A549 (cell line): ENCODE measurements at regions not wholly inside any gene's neighbourhood (a gene's known extent, or its start where the extent isn't known, plus 50 kb on each side); places are given as distances from the start of the nearest gene placed in this dataset.

Experiments used
- ATAC-seq, 2 experiments: fragments of 200-7000 bp in 1 of 2; fragments of >200 bp in 1 of 2; cut with Nextera tagmentation in 1 of 2; cut with Tn5 transposase in 1 of 2; 3 replicates each; pipeline versions ENCODE4 v1.8.0 to v1.9.1; 2018 to 2020; ENCODE audit warnings: mild to moderate bottlenecking in 1 of 2, moderate library complexity in 1 of 2
- CTCF ChIA-PET: fragments of 300-600 bp; sonication (Branson Sonifier 250); formaldehyde crosslinking; extraction: SDS; loops from one replicate; lab custom pipeline; 2021; ENCODE audit warnings: antibody characterized with exemption, inconsistent platforms; lab: Yijun Ruan, JAX
- POLR2A ChIA-PET: fragments of 350-600 bp; formaldehyde crosslinking; extraction: SDS; loops from one replicate; lab custom pipeline; 2021; ENCODE audit warnings: antibody characterized with exemption, inconsistent platforms; lab: Yijun Ruan, JAX
- DNase-seq, 2 experiments: peaks; one replicate each; pipeline versions ENCODE4 v3.0.0 to v3.0.0-alpha.2; 2011 to 2016; ENCODE audit warnings: low read depth in 1 of 2, low spot score in 1 of 2
- FAIRE-seq: peaks from 2 replicates; lab custom pipeline; 2011; peaks lifted over from hg19 to GRCh38; lab: Jason Lieb, UNC
- H3K27ac ChIP-seq, 2 experiments: fragments of >200 bp; sonication (Bioruptor Twin); formaldehyde crosslinking; 3 replicates each; pipeline ENCODE4 v1.5.1; 2016 to 2017
- H3K4me1 ChIP-seq: fragments of >200 bp; sonication (Bioruptor Twin); formaldehyde crosslinking; 3 replicates; pipeline ENCODE4 v1.6.1; 2016
- H3K4me2 ChIP-seq: fragments of >200 bp; sonication (Bioruptor Twin); formaldehyde crosslinking; 3 replicates; pipeline ENCODE4 v1.6.1; 2016
- H3K4me3 ChIP-seq: fragments of >200 bp; sonication (Bioruptor Twin); formaldehyde crosslinking; 3 replicates; pipeline ENCODE4 v1.5.1; 2016
- H3K9me3 ChIP-seq: fragments of >200 bp; sonication (Bioruptor Twin); formaldehyde crosslinking; 3 replicates; pipeline ENCODE4 v1.6.1; 2016
- CBX2 ChIP-seq: fragments of 200-600 bp; sonication (generic); IDR thresholded peaks from 2 replicates; pipeline ENCODE4 v1.6.1; 2016; ENCODE audit warnings: low read depth, mild to moderate bottlenecking, borderline replicate concordance
- CHD4 ChIP-seq: fragments of 200-600 bp; sonication (generic); IDR thresholded peaks from 2 replicates; pipeline ENCODE4 v1.6.1; 2016; ENCODE audit warnings: antibody characterized with exemption, mild to moderate bottlenecking, borderline replicate concordance
- EHF ChIP-seq: fragments of 250-450 bp; sonication (Bioruptor Pico); IDR thresholded peaks from 2 replicates; pipeline ENCODE4 v1.5.0; 2020; ENCODE audit warnings: mild to moderate bottlenecking
- EP300 ChIP-seq, 2 experiments: fragments of >200 bp; sonication (Bioruptor Twin); formaldehyde crosslinking; IDR thresholded peaks; 2 replicates in 1 of 2; 3 replicates in 1 of 2; pipeline ENCODE4 v1.6.1; 2016 to 2017
- FOSB ChIP-seq: fragments of 250-450 bp; sonication (Bioruptor Pico); IDR thresholded peaks from 2 replicates; pipeline ENCODE4 v1.5.0; 2020; ENCODE audit warnings: mild to moderate bottlenecking, moderate library complexity
- FOXS1 ChIP-seq: fragments of 250-450 bp; sonication (Bioruptor Pico); IDR thresholded peaks from 2 replicates; pipeline ENCODE4 v1.5.0; 2020; ENCODE audit warnings: mild to moderate bottlenecking, moderate library complexity
- HDAC2 ChIP-seq: fragments of 200-600 bp; sonication (generic); IDR thresholded peaks from 2 replicates; pipeline ENCODE4 v1.6.1; 2016
- HOXA7 ChIP-seq: fragments of 250-450 bp; sonication (Bioruptor Pico); IDR thresholded peaks from 2 replicates; pipeline ENCODE4 v1.5.0; 2020; ENCODE audit warnings: mild to moderate bottlenecking, moderate library complexity
- HOXB13 ChIP-seq: fragments of 250-450 bp; sonication (Bioruptor Pico); IDR thresholded peaks from 2 replicates; pipeline ENCODE4 v1.5.0; 2020; ENCODE audit warnings: low read depth, mild to moderate bottlenecking, moderate library complexity
- JUNB ChIP-seq: fragments of >200 bp; sonication (Bioruptor Twin); formaldehyde crosslinking; IDR thresholded peaks from 2 replicates; pipeline ENCODE4 v1.6.1; 2016
- KDM5A ChIP-seq: fragments of 200-600 bp; sonication (generic); IDR thresholded peaks from 2 replicates; pipeline ENCODE4 v1.6.1; 2016; ENCODE audit warnings: antibody characterized with exemption, mild to moderate bottlenecking
- POLR2AphosphoS2 ChIP-seq: conservative IDR thresholded peaks from 2 replicates; pipeline ENCODE4 v1.6.1; 2012; ENCODE audit warnings: low read length, improper control_type of control experiment, inconsistent platforms
- RARB ChIP-seq: fragments of 250-450 bp; sonication (Bioruptor Pico); IDR thresholded peaks from 2 replicates; pipeline ENCODE4 v1.8.0; 2021; ENCODE audit warnings: mild to moderate bottlenecking, moderate library complexity
- RFX5 ChIP-seq: fragments of 450-650 bp; IDR thresholded peaks from 2 replicates; pipeline ENCODE4 v1.7.1; 2014; ENCODE audit warnings: antibody characterized with exemption, mild to moderate bottlenecking, moderate library complexity
- RNF2 ChIP-seq: fragments of 200-600 bp; sonication (generic); IDR thresholded peaks from 2 replicates; pipeline ENCODE4 v1.6.1; 2016; ENCODE audit warnings: low read depth, mild to moderate bottlenecking, antibody characterized with exemption, moderate library complexity, borderline replicate concordance
- TP53 ChIP-seq: fragments of 250-450 bp; sonication (Bioruptor Pico); IDR thresholded peaks from 2 replicates; pipeline ENCODE4 v1.5.0; 2021; ENCODE audit warnings: mild to moderate bottlenecking, moderate library complexity
- ZNF302 ChIP-seq: fragments of 250-450 bp; sonication (Bioruptor Pico); IDR thresholded peaks from 2 replicates; pipeline ENCODE4 v1.9.0; 2021; ENCODE audit warnings: inconsistent platforms, mild to moderate bottlenecking, moderate library complexity
- ZSCAN20 ChIP-seq: fragments of 250-450 bp; sonication (Bioruptor Pico); IDR thresholded peaks from 2 replicates; pipeline ENCODE4 v1.8.0; 2022; ENCODE audit warnings: mild to moderate bottlenecking, moderate library complexity
- WGBS: methylation state at CpG from one replicate; pipeline ENCODE4 v1.1.6; 2017; ENCODE audit errors: missing lambda C conversion rate; 5-methylcytosine and 5-hydroxymethylcytosine counted together
- TF ChIP-seq, protein P1 (sequence below): fragments of >200 bp; sonication (Bioruptor Twin); formaldehyde crosslinking; IDR thresholded peaks from 3 replicates; pipeline ENCODE4 v1.6.1; 2016
- TF ChIP-seq, protein P2 (sequence below): fragments of 150-350 bp; IDR thresholded peaks from 2 replicates; pipeline ENCODE4 v1.6.1; 2014; ENCODE audit warnings: low read depth, mild to moderate bottlenecking, low read length
- TF ChIP-seq, protein P3 (sequence below): fragments of 250-450 bp; sonication (Bioruptor Pico); IDR thresholded peaks from 2 replicates; pipeline ENCODE4 v1.5.0; 2020; ENCODE audit warnings: low read depth, mild to moderate bottlenecking, moderate library complexity
- TF ChIP-seq, protein P4 (sequence below): IDR thresholded peaks from 2 replicates; pipeline ENCODE4 v1.6.1; 2012; ENCODE audit warnings: low read depth, borderline replicate concordance

DNA sequence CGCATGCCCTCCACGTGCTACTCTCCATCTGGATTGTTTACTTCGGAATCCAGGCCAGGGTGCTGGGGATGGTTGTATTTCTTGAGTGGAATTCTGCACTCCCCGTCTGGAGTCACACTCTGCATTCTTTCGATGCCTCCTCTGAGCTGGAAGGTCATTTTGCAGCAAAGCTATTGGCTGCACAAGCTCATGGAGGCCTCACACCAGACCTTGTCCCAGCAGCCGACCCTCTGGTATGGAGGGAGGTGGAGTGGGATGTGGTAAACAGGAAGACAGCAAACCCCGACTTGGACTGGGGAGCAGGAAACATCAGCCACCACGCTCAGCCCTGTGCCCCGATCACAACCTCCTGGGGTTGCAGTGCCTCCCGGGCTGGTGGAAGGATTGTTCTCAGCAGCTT lies 225.3 kb upstream of the LNX1 start (continued):
- TF ChIP-seq, protein P1, sequence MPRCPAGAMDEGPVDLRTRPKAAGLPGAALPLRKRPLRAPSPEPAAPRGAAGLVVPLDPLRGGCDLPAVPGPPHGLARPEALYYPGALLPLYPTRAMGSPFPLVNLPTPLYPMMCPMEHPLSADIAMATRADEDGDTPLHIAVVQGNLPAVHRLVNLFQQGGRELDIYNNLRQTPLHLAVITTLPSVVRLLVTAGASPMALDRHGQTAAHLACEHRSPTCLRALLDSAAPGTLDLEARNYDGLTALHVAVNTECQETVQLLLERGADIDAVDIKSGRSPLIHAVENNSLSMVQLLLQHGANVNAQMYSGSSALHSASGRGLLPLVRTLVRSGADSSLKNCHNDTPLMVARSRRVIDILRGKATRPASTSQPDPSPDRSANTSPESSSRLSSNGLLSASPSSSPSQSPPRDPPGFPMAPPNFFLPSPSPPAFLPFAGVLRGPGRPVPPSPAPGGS: no peak
- TF ChIP-seq EHF (CRISPR knock-in tag) (no peak), FOSB (no peak), HOXA7 (CRISPR knock-in tag) (no peak), ZNF302 (CRISPR knock-in tag) (no peak)

DNA sequence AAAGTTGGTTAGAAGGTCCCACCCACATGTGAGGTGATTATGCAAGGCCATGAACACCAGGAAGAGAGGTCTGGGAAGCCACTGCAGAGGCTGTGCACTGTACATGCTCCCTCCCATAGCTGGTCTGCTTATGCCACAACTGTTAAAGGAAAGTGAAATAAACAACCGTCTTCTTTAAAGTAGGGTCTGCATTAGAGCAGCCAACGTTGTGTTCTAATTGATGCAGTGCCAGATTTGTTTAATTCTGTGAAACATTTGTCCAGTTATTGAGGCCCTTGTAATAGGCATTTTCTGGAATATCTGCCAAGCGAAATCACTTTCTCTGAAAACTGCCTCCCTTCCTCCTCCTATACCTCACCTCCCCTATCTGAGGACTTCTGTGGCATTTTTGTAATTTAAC lies 224.0 kb upstream of the LNX1 start:
- H3K4me3 ChIP-seq: no peak overlapping the region
- ATAC-seq (no peak), DNase-seq (no peak), FAIRE-seq (no peak)
- TF ChIP-seq JUNB: no peak
- TF ChIP-seq, protein P2, sequence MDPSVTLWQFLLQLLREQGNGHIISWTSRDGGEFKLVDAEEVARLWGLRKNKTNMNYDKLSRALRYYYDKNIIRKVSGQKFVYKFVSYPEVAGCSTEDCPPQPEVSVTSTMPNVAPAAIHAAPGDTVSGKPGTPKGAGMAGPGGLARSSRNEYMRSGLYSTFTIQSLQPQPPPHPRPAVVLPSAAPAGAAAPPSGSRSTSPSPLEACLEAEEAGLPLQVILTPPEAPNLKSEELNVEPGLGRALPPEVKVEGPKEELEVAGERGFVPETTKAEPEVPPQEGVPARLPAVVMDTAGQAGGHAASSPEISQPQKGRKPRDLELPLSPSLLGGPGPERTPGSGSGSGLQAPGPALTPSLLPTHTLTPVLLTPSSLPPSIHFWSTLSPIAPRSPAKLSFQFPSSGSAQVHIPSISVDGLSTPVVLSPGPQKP: no peak
- TF ChIP-seq CBX2: no peak
- no peak for TF ChIP-seq FOXS1 (CRISPR knock-in tag)
- no peak for TF ChIP-seq TP53
- no peak for TF ChIP-seq HOXB13
- no peak for TF ChIP-seq ZSCAN20 (CRISPR knock-in tag)
- no peak for TF ChIP-seq RARB (CRISPR knock-in tag)
- no peak for TF ChIP-seq POLR2AphosphoS2
- TF ChIP-seq, protein P3, sequence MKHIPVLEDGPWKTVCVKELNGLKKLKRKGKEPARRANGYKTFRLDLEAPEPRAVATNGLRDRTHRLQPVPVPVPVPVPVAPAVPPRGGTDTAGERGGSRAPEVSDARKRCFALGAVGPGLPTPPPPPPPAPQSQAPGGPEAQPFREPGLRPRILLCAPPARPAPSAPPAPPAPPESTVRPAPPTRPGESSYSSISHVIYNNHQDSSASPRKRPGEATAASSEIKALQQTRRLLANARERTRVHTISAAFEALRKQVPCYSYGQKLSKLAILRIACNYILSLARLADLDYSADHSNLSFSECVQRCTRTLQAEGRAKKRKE (CRISPR knock-in tag): no peak
- no peak for TF ChIP-seq EHF (CRISPR knock-in tag)
- TF ChIP-seq KDM5A: no peak
- WGBS: 55% methylated on average over 3 of the region's 3 CpGs
- ChIA-PET CTCF (no interaction called here), POLR2A (no interaction called here)
- H3K9me3 ChIP-seq: no peaks in the 10 kb centered on the region
- no peaks in the 10 kb centered on the region for H3K4me1 ChIP-seq
- H3K27ac ChIP-seq: no peak overlapping the region
- no peak overlapping the region for H3K4me2 ChIP-seq

DNA sequence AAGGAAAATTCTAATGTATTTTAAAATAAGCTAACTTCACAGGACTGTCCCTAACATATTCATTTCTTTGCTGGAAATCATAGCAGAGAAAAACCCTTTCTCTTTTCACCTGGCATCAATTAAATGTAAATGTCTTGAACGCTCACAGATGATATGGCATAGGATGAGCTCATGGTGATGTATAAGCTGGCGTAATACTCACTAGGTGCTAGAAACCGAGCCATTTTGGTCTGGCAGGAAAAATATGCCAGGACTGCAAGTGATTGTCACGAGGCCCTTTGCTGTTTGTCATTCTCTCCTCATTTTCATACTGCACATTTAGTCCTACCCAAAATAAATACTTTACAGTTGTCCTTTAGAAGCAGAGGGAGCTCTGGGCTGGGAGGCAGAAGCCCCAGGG lies 222.7 kb upstream of the LNX1 start:
- no peak overlapping the region for H3K4me3 ChIP-seq

DNA sequence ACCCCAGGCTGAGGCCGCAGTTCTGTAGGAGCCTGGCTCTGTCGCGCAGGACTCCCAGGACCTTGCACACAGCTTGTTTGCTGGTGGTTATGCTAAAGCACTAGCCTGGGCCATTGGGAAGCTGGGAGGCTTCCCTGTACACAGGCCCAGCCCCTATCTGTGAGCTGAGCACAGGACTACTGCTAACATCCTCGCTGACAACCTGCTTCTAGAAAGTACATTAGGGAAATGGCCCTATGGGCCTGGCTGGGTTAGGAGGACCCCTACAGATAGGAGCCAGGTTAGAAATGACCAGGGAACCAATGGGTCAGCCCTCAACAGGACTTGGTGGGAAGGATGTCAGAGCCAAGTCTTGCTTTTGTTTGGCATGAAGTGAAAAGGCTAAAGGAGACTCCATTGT lies 219.4 kb upstream of the LNX1 start:
- ChIA-PET CTCF (no interaction called here), POLR2A (no interaction called here)
- no peaks in the 10 kb centered on the region for H3K9me3 ChIP-seq
- H3K4me1 ChIP-seq: no peaks in the 10 kb centered on the region
- H3K27ac ChIP-seq: no peak overlapping the region
- TF ChIP-seq EHF (CRISPR knock-in tag) (no peak), EP300 (IDR thresholded peaks at IDR 0.05) (no peak)
- no peak for FAIRE-seq
- no peak overlapping the region for H3K4me2 ChIP-seq
- DNase-seq: no peak
- no peak for ATAC-seq
- WGBS: 71% methylated on average over 1 of the region's 4 CpGs
- no peak overlapping the region for H3K4me3 ChIP-seq

More for the DNA sequence above, 222.7 kb upstream of the LNX1 start:
- CTCF ChIA-PET: interaction anchor here (0.9 to 1.0 kb wide), 2 partner anchors 9 to 420 kb away, joined by 4 read pairs; no protein-coding TSS in a partner anchor
- H3K27ac ChIP-seq: no peak overlapping the region
- TF ChIP-seq JUNB (no peak), CHD4 (no peak), POLR2AphosphoS2 (no peak), RNF2 (no peak), RFX5 (no peak), EHF (CRISPR knock-in tag) (no peak), HDAC2 (no peak)
- TF ChIP-seq, protein P4, sequence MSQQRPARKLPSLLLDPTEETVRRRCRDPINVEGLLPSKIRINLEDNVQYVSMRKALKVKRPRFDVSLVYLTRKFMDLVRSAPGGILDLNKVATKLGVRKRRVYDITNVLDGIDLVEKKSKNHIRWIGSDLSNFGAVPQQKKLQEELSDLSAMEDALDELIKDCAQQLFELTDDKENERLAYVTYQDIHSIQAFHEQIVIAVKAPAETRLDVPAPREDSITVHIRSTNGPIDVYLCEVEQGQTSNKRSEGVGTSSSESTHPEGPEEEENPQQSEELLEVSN: no peak
- no peak for DNase-seq
- H3K9me3 ChIP-seq: no peaks in the 10 kb centered on the region
- no peak for ATAC-seq
- no peak overlapping the region for H3K4me2 ChIP-seq
- WGBS: 73% methylated on average over 4 of the region's 4 CpGs
- FAIRE-seq: no peak
- POLR2A ChIA-PET: no interaction called here
- H3K4me1 ChIP-seq: no peaks in the 10 kb centered on the region
